Mesenchymal stem cell (in vitro differentiated cells and primary cell): ENCODE measurements at regions not wholly inside any gene's neighbourhood (a gene's known extent, or its start where the extent isn't known, plus 50 kb on each side); places are given as distances from the start of the nearest gene placed in this dataset.

Source experiments
- DNase-seq: peaks from one replicate; pipeline ENCODE4 v3.0.0-alpha.2; 2013
- H2AFZ ChIP-seq: one replicate; pipeline ENCODE4 v1.6.1; 2013; ENCODE audit warnings: low read depth, mild to moderate bottlenecking, control low read depth, inconsistent platforms, low read length, moderate library complexity
- H2AK5ac ChIP-seq: 2 replicates; pipeline ENCODE4 v1.6.1; 2013; ENCODE audit warnings: low read length, moderate library complexity, mild to moderate bottlenecking, inconsistent platforms; ENCODE audit not compliant: severe bottlenecking
- H2BK120ac ChIP-seq: one replicate; pipeline ENCODE4 v1.6.1; 2013; ENCODE audit warnings: low read depth, mild to moderate bottlenecking, inconsistent platforms, low read length, moderate library complexity
- H2BK12ac ChIP-seq, 2 experiments: one replicate each; pipeline ENCODE4 v1.6.1; 2013; ENCODE audit warnings: inconsistent platforms in 2 of 2, low read length in 2 of 2, mild to moderate bottlenecking in 2 of 2, moderate library complexity in 2 of 2, control low read depth in 1 of 2
- H2BK15ac ChIP-seq: one replicate; pipeline ENCODE4 v1.6.1; 2013; ENCODE audit warnings: mild to moderate bottlenecking, low read depth, inconsistent platforms; ENCODE audit not compliant: poor library complexity, severe bottlenecking
- H2BK5ac ChIP-seq: 2 replicates; pipeline ENCODE4 v1.6.1; 2013; ENCODE audit warnings: low read depth, mild to moderate bottlenecking, low read length, control low read depth, inconsistent platforms; ENCODE audit not compliant: poor library complexity, severe bottlenecking
- H3K14ac ChIP-seq, 2 experiments: one replicate each; pipeline ENCODE4 v1.6.1; 2013; ENCODE audit warnings: inconsistent platforms in 2 of 2, low read length in 2 of 2, control low read depth in 1 of 2, mild to moderate bottlenecking in 1 of 2, moderate library complexity in 1 of 2
- H3K18ac ChIP-seq, 2 experiments: one replicate each; pipeline ENCODE4 v1.6.1; 2013; ENCODE audit warnings: inconsistent platforms in 2 of 2, low read length in 2 of 2, control low read depth in 1 of 2, low read depth in 1 of 2, mild to moderate bottlenecking in 1 of 2
- H3K23ac ChIP-seq, 2 experiments: one replicate each; pipeline ENCODE4 v1.6.1; 2013; ENCODE audit warnings: inconsistent platforms in 2 of 2, low read length in 2 of 2, mild to moderate bottlenecking in 2 of 2, moderate library complexity in 2 of 2, control low read depth in 1 of 2
- H3K27ac ChIP-seq: 2 replicates; pipeline ENCODE4 v1.5.1; 2013; ENCODE audit warnings: mild to moderate bottlenecking, moderate library complexity, low read length, control low read depth, inconsistent platforms; ENCODE audit not compliant: poor library complexity, severe bottlenecking
- H3K27me3 ChIP-seq, 2 experiments: 2 replicates each; pipeline versions ENCODE4 v1.6.1 to v1.7.0; 2013; ENCODE audit warnings: low read length in 2 of 2, mild to moderate bottlenecking in 2 of 2, moderate library complexity in 2 of 2, control low read depth in 1 of 2, inconsistent platforms in 1 of 2; ENCODE audit not compliant: control insufficient read depth in 1 of 2, insufficient read depth in 1 of 2
- H3K36me3 ChIP-seq, 2 experiments: 2 replicates each; pipeline versions ENCODE4 v1.6.1 to v1.7.0; 2013; ENCODE audit warnings: low read length in 2 of 2, control low read depth in 1 of 2, inconsistent platforms in 1 of 2, low read depth in 1 of 2, mild to moderate bottlenecking in 1 of 2; ENCODE audit not compliant: insufficient read depth in 2 of 2, control insufficient read depth in 1 of 2
- H3K4ac ChIP-seq, 2 experiments: one replicate each; pipeline ENCODE4 v1.6.1; 2013; ENCODE audit warnings: inconsistent platforms in 2 of 2, low read length in 2 of 2, mild to moderate bottlenecking in 2 of 2, moderate library complexity in 2 of 2, control low read depth in 1 of 2, low read depth in 1 of 2
- H3K4me1 ChIP-seq: 2 replicates; pipeline ENCODE4 v1.6.1; 2013; ENCODE audit warnings: low read depth, low read length, control low read depth; ENCODE audit not compliant: control insufficient read depth, insufficient read depth
- H3K4me2 ChIP-seq: 2 replicates; pipeline ENCODE4 v1.6.1; 2013; ENCODE audit warnings: low read length, mild to moderate bottlenecking, inconsistent platforms; ENCODE audit not compliant: poor library complexity, severe bottlenecking
- H3K4me3 ChIP-seq, 2 experiments: 2 replicates each; pipeline versions ENCODE4 v1.5.1 to v1.7.0; 2013; ENCODE audit warnings: low read length in 2 of 2, mild to moderate bottlenecking in 2 of 2, control low read depth in 1 of 2, low read depth in 1 of 2; ENCODE audit not compliant: insufficient read depth in 1 of 2
- H3K79me1 ChIP-seq: replicated peaks from 2 replicates; pipeline ENCODE4 v1.6.1; 2013; ENCODE audit warnings: mild to moderate bottlenecking, control low read depth, low read length, inconsistent platforms; ENCODE audit not compliant: poor library complexity, severe bottlenecking
- H3K9ac ChIP-seq: 2 replicates; pipeline ENCODE4 v1.7.0; 2013; ENCODE audit warnings: mild to moderate bottlenecking, low read length, moderate library complexity
- H3K9me3 ChIP-seq: 2 replicates; pipeline ENCODE4 v1.7.0; 2013; ENCODE audit warnings: mild to moderate bottlenecking, low read length; ENCODE audit not compliant: control insufficient read depth
- H4K8ac ChIP-seq: one replicate; pipeline ENCODE4 v1.6.1; 2013; ENCODE audit warnings: inconsistent platforms, mild to moderate bottlenecking, low read length, moderate library complexity
- H4K91ac ChIP-seq: one replicate; pipeline ENCODE4 v1.6.1; 2013; ENCODE audit warnings: mild to moderate bottlenecking, low read length, inconsistent platforms
- WGBS: methylation state at CpG from one replicate; pipeline ENCODE4 v1.1.7; 2013; ENCODE audit warnings: mixed read lengths; 5-methylcytosine and 5-hydroxymethylcytosine counted together

DNA sequence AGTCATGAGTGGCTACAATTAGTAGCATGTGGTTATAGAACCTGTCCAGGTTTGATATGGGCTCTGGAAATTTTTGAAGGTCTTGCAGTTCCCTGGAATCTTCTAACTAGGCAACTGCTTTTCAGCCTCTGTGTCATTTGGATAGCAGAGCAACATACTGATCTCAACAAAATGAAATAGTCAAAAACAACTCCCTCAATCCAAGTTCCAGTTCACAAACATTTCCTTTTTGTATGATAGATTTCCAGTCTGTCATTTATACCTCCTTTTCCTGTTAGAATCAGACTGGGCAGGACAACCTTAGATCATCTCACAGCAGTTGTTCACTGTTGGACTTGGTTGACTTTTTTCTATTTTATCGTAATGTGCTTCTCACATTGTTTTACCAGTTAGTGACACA, 442.1 kb upstream of the PDE3A start:
- Histone ChIP-seq H3K18ac (no peak overlapping the region), H3K27ac (no peak overlapping the region), H3K4me1 (no peaks in the 10 kb centered on the region), H3K23ac (no peak overlapping the region), H3K79me1 (no peaks in the 10 kb centered on the region), H2BK120ac (no peak overlapping the region), H3K4me3 (no peak overlapping the region), H3K27me3 (no peaks in the 10 kb centered on the region), H3K4ac (no peak overlapping the region), H3K14ac (no peak overlapping the region), H2BK5ac (no peak overlapping the region), H3K36me3 (no peaks in the 10 kb centered on the region), H3K4me2 (no peak overlapping the region), H2AFZ (no peak overlapping the region), H3K9ac (no peak overlapping the region), H4K91ac (no peak overlapping the region), H4K8ac (no peak overlapping the region), H2BK15ac (no peak overlapping the region), H2BK12ac (no peak overlapping the region), H2AK5ac (no peak overlapping the region), H3K9me3 (no peaks in the 10 kb centered on the region)
- WGBS, result no CpG with 5 or more reads among the region's 1 CpG
- no peak for DNase-seq

DNA sequence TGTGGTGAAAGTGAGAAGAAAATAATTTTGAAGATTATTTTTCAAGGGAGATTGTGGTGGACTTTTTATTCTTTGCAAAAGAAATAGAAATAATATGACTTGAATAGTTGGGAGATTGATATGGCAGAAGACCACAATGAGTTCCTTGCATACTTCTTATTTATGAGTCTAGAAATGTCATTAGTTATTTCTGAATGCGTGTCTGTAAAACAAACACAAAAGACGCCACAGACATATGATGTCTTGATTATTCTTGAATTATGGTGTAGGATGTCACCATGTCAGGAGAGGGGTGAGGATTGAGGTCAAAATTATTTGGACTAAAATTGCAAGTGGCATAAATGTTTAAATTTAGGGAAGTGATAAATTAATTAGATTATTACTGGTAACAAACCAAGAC, 440.7 kb upstream of the PDE3A start:
- Histone ChIP-seq H2BK120ac (no peak overlapping the region), H3K79me1 (no peaks in the 10 kb centered on the region), H2BK12ac (no peak overlapping the region), H2BK15ac (no peak overlapping the region), H2AFZ (no peak overlapping the region), H2BK5ac (no peak overlapping the region), H3K23ac (no peak overlapping the region), H3K18ac (no peak overlapping the region), H4K8ac (no peak overlapping the region), H3K36me3 (no peaks in the 10 kb centered on the region), H3K27me3 (no peaks in the 10 kb centered on the region), H2AK5ac (no peak overlapping the region), H3K4ac (no peak overlapping the region), H3K27ac (no peak overlapping the region), H4K91ac (no peak overlapping the region), H3K14ac (no peak overlapping the region), H3K9ac (no peak overlapping the region), H3K4me3 (no peak overlapping the region), H3K9me3 (no peaks in the 10 kb centered on the region), H3K4me1 (no peaks in the 10 kb centered on the region), H3K4me2 (no peak overlapping the region)
- 80% methylated on average over 2 of the region's 2 CpGs for WGBS
- DNase-seq, result no peak

DNA sequence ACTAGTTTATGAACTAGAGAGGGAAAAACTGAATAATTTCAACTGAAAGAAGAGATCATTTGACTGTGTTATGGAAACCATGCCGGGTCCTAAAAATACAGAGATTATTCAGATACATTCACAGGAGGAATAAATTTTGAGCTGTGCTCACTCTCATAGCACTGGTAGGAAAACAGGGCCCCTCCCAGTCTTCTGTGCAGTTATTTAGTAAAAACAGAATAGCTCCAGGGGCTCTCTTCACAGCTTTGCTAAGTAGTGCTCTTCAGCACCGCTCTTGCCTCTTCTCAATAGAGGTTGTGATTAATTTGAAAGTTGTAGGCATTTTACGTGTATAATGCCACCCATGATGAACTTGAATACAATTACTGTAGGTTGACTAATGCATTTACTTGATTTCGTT, 435.9 kb upstream of the PDE3A start:
- H3K27me3 ChIP-seq, result no peaks in the 10 kb centered on the region
- WGBS, result 100% methylated on average over 3 of the region's 4 CpGs
- H3K4me1 ChIP-seq, result no peaks in the 10 kb centered on the region
- H2BK120ac ChIP-seq, result no peak overlapping the region
- H3K14ac ChIP-seq, result no peak overlapping the region
- no peak overlapping the region for H2BK15ac ChIP-seq
- H4K8ac ChIP-seq, result no peak overlapping the region
- no peak overlapping the region for H2BK5ac ChIP-seq
- H4K91ac ChIP-seq, result no peak overlapping the region
- no peak overlapping the region for H2AFZ ChIP-seq
- no peaks in the 10 kb centered on the region for H3K9me3 ChIP-seq
- H3K4me2 ChIP-seq, result no peak overlapping the region
- no peak for DNase-seq
- H3K4me3 ChIP-seq, result no peak overlapping the region
- H3K79me1 ChIP-seq, result no peaks in the 10 kb centered on the region
- H3K23ac ChIP-seq, result no peak overlapping the region
- H3K36me3 ChIP-seq, result no peaks in the 10 kb centered on the region
- no peak overlapping the region for H2AK5ac ChIP-seq
- no peak overlapping the region for H3K18ac ChIP-seq
- H3K9ac ChIP-seq, result no peak overlapping the region
- no peak overlapping the region for H2BK12ac ChIP-seq
- no peak overlapping the region for H3K27ac ChIP-seq
- H3K4ac ChIP-seq, result no peak overlapping the region

DNA sequence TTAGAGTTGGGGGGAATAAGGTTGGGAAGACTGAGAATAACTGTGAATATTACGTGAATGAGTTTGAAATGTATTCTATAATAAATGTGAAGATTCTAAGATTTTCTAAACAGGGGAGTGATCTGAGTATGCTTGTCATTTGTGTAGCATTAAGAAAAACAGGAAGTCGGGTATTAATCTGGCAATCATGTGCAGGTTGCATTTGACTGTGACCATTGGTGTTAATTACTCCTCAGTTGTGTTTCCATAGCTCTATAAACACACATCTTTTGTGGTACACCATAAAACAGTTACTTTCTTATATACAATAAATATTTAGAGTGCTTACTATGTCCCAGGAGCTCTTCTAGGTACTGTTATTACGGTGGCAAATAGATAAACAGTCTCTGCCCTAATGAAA, 434.4 kb upstream of the PDE3A start:
- H2BK15ac ChIP-seq, result no peak overlapping the region
- no peak overlapping the region for H3K14ac ChIP-seq
- H2BK12ac ChIP-seq, result no peak overlapping the region
- H2BK5ac ChIP-seq, result no peak overlapping the region
- no peak overlapping the region for H3K9ac ChIP-seq
- no peak overlapping the region for H3K27ac ChIP-seq
- H3K36me3 ChIP-seq, result no peaks in the 10 kb centered on the region
- H3K27me3 ChIP-seq, result no peaks in the 10 kb centered on the region
- no peak overlapping the region for H2AFZ ChIP-seq
- H3K23ac ChIP-seq, result no peak overlapping the region
- no peak overlapping the region for H3K4me3 ChIP-seq
- no peak for DNase-seq
- H3K9me3 ChIP-seq, result no peaks in the 10 kb centered on the region
- H3K79me1 ChIP-seq, result no peaks in the 10 kb centered on the region
- no peak overlapping the region for H2BK120ac ChIP-seq
- H4K8ac ChIP-seq, result no peak overlapping the region
- H3K18ac ChIP-seq, result no peak overlapping the region
- no peaks in the 10 kb centered on the region for H3K4me1 ChIP-seq
- H2AK5ac ChIP-seq, result no peak overlapping the region
- H4K91ac ChIP-seq, result no peak overlapping the region
- 99% methylated on average over 2 of the region's 3 CpGs for WGBS
- H3K4ac ChIP-seq, result no peak overlapping the region
- H3K4me2 ChIP-seq, result no peak overlapping the region
